GM18508 (cell line): ENCODE measurements at regions not wholly inside any gene's neighbourhood (a gene's known extent, or its start where the extent isn't known, plus 50 kb on each side); places are given as distances from the start of the nearest gene placed in this dataset.
"Not testable (repeated sequence)": the region's sequence is repeated elsewhere in the genome, so short reads cannot be mapped to it uniquely, and the experiment has no call there.

Experiments
- ATAC-seq: cut with Tn5 transposase; IDR thresholded peaks from one replicate; pipeline ENCODE4 v1.9.1; 2021; ENCODE audit warnings: moderate number of reproducible peaks; ENCODE audit not compliant: insufficient read depth, unreplicated experiment

DNA sequence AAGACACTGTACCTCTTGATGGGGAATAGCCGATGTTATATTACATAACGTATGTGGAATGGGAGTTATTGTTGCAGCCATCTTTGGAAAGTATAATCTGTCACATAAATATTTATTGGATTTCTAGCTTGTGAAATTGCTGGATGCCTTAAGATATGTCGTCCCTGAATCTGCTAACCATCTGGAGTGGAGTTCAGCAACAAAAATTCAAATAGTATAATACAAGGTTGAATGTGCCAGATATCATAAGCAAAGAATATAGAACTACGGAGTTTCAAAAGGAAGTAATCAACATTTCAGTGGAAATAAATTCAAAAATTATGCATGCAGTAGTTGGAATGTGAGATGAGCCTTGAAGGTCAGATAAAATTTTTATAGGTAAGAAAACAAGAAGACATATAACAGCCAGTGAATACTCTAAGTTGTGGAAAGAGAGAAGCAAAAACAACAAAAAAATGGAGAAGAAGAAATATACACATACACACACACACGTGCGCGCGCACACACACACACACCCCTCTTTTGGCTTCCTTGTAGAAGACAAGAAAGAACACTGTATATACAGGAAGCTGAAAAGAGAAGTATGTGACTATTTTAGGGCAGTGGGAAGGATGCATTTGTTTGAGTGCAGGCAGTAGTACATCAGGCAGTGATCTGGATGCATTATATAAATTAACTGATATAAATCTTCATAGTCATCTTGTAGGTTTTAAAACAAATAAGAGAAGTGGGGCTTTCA lies 516.7 kb downstream of the KCNT2 start:
- no peak for ATAC-seq

DNA sequence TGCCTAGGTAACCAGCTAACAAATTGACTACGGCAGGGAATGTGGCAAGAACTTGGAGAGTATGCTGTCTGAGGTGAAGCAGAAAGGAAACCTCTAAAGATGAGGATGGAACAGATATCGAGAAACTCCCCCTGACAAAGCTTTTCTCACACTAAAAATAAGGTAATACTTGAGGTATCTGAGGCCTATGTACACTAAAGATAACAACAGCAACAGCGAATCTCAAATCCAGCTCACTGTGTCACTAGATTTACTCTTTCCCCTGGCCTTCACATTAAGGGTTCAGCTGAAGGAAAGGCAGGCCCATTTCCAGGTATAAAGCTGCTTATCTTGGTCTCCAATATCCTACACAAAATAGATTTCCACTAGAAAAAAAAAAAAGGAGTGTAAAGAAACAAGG lies 518.0 kb downstream of the KCNT2 start:
- ATAC-seq: no peak

DNA sequence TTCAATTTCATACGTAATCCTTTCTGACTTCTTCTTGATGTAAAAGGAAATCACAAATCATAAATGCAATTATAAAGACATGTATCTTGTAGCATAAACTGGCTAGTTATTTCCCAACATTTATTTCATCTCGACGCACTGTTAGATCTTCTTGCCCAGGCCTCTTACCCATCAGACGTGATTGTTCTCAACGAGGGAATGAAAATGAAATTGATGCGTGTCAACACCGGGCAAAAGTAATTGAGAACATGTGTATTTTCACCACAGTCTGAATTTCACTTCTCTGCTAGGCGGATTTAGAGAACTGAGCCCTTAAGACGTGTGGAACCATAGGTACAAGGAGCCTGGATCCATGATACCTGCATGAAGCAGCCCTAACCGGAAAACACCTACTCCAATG lies 519.7 kb downstream of the KCNT2 start:
- ATAC-seq: no peak

DNA sequence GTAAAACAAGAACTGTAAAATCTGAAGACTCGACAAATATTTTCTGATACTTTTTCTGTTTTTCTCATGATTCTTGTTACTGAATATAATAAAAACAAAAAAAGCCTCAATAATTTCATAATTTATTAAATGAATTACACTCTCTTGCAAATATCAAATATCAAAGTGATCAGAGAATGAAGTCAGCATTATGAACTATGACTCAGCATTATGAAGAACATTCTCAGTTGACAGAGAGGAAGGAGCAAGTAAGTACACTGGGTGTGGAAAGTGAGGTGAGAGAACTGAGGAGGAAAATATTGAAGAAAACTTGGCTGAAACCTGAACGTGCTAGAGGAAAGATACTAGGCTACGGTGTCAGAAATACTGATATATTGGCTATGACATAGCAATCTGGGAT lies 529.5 kb downstream of the KCNT2 start:
- ATAC-seq: no peak

DNA sequence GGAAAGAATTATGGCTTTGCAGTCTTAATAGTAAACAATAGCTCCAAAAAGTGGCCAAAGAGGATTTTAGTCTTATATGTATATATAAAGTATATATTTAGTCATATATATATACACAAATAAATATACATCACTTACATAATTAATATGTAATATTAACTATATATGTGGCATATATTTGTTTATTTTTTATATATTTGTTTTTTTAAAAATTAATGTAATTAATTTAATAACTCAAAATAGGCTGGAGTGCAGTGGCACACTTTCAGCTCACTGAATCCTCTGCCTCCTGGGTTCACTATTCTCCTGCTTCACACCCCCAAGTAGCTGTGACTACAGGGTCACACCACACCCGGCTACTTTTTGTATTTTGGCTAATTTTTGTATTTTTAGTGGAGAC lies 532.6 kb downstream of the KCNT2 start:
- no peak for ATAC-seq

DNA sequence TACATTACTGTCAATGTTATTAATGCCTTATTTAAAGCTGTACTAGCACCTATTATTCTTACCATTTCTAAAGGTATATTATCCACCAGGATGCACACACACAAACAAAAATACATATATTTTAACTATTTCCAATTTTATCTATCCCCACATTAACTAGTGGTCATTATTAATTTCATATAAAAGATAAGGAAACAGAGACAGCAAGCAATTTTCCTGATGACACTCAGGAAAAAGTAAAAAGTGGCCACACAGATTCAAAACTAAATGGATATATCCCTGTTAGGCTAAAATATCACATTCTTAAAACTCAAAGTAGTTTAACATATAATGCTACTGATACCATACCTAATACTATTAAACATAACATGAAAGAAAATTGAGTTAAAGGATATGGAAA lies 534.1 kb downstream of the KCNT2 start:
- no peak for ATAC-seq

DNA sequence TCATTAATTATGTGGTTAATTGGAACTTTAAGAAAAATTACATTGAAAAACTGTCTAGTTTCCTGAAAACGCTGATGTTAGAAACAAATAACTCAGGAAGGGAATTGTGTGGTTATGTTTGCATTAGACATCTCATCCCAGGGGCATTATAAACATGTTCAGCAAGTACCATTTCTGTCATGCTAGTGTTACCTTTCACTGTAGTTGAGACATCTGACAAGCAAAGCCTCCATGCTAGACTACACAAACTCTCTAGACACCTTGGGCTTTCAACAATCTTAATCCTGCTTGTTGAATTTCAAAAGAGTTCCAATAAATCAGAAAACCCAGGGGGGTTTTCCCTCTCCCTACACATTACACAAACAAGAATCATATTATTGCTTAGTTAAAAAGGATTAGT lies 536.8 kb downstream of the KCNT2 start:
- ATAC-seq: no peak

DNA sequence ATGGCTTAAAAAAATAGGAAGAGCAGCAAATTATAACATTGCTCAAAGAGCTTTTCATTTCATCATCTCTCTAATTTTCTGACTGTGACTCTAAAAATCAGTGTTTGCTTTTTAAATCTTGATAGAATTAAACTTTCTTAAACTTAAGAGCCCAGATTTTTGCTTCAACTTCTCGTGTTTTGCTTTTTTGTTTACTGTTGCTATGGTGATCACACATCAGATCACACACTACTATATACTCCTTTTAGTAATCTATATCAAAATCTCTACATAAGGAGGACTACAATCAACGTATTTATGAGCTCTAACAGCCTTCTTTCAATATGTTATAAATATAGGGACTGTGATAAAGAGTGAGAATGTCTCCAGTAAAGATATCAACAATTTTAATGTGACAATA lies 537.3 kb downstream of the KCNT2 start:
- ATAC-seq: no peak

DNA sequence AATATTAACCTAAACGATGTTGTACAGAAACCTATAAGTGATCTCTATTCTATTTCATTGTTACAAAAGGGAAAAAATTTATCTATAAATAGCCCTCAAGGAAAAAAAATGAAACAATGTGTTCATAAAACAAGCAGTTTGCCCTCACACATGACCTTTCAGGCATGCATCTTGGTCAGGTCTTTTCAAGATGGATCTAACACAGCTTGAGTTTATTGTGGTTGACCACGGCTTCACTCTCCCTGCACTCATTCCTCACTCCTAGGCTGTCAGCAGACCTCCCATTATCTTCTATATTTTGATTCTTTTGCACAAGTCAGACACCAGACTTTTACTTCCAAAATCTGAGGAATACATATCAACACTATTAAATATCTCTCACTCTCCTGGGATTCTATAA lies 544.3 kb downstream of the KCNT2 start:
- no peak for ATAC-seq

DNA sequence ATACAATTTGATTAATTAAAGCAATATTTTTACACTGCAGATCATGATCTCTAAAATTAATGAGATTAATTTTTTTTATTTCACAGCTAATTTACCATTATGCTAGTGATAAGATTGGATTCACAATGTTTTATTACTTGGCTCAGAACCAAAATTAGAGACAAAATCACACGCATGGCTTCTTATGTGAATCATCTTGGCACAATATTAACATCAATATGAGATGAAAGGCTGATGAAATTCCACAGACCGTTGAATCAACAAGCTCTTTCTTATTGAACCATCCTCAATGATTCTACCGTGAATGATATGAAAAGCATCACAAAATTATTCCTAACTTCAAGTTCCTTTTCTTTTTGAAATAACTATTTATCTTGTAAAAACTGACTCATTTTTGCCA lies 544.9 kb downstream of the KCNT2 start:
- no peak for ATAC-seq

DNA sequence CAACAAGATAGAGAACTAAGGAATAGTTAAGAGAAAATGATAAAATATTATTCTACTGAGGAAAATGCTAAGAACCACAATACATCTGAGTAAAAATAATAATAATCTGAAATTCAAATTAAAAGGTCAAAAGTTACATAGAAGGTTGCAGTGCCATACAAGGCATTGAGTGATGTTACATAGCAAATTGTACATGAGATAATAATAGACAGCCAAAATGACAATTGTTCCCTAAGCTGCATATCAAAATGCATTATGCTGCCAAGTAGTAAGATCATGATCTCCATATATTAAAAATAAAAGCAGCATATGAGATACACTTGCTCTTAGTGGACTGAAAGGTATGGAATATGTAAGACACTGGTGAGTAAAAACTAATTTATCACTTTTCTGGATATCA lies 547.7 kb downstream of the KCNT2 start:
- ATAC-seq: no peak

DNA sequence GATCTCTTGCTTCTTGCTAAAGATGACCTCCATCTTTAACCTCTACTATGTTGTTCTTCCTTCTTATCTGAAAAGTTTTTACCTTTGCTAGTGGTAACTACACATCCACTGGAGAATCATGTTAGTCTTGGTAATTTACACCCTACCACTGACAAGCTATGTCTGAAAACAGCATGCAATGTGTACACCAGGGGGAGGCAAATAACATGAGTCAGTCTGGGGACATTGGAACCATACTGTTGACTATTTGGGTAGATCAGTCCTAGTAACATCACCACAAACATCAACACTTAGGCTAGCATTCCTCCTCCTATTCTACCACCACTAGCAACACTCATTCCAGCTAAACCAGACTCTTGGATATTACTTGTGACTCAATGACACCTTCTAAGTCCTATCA lies 549.0 kb downstream of the KCNT2 start:
- no peak for ATAC-seq

DNA sequence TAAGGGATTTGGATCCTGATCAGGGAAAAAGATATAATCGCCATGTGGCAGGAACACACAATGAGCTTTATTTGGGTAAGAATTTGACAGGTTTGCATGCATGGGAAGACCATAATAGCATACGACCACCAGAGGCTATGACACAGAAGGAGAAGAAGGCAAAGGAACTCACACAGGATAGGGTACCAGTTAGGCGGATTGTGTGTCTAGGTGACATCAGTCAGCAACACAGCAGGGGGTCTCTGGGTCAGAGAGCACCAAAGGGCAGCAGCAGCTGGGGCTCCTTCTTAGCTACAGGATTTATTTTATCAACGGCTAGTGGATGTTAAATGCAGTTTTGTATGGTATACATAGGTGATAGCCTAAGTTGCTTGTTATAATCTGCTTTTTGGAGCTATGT lies 551.3 kb downstream of the KCNT2 start:
- ATAC-seq: no peak

DNA sequence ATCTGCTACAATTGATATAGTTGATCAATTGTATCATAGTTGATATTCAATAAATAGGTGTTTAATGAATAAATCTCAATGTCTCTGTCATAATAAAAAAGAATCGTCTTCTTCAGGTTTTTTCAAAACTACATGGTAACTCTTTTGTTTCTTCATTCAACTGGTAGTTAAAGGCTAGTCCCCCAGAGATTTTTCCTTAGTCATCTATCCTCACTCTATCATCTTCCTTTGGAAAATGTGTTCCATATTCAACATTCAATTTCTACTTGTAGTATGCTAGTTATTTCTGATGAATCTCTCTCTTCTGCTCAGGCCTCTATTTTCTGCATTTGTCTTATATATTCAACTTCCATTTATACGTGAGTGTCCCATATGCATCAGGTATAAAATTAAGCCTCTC lies 558.8 kb downstream of the KCNT2 start:
- ATAC-seq: no peak

DNA sequence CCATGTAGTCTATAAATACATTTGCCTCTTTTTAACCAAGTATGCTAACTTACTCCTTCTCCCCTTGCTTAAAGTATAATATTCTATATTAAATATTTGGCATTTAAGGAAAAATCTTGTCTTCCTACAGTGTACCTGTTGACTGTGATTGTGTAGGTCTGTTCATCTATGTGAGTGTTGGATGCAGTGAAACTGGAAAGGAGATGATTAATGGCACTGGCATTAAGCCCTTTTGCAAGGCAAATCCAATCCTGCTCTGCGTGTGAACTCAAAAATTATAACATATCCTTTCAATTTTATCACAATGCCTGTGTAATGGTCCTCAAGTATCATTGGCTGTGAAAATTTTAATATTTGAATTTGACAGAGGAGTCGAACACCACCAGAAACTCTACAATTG lies 565.0 kb downstream of the KCNT2 start:
- no peak for ATAC-seq

DNA sequence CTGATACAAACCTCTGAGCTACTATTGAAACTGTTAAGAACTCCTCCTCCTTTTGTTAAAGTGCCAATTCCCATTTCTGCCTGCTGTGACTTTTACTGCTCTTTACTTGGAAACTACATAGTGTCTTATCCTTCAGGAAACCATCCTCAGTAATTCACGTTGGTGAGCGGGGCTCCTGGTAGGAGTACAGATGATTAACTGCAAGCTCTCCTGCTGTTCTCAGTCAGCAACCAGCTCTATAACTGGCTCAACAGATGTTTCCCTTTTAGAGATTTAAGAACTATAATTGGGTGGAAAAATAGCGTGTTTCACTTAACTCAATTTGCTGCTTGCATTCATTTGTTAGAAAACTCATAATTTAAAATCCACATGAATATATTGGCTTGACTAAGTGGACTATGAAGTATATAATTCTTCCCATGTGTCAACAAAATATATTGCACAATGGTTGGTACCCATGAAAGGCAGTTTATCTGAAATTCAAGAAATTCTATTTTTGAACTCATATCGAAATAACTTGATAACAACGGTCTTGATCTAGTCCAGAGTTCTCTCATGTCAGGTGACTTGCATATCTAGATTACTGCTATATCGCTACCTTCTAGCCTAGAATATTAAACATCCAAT lies 574.0 kb downstream of the KCNT2 start:
- no peak for ATAC-seq

DNA sequence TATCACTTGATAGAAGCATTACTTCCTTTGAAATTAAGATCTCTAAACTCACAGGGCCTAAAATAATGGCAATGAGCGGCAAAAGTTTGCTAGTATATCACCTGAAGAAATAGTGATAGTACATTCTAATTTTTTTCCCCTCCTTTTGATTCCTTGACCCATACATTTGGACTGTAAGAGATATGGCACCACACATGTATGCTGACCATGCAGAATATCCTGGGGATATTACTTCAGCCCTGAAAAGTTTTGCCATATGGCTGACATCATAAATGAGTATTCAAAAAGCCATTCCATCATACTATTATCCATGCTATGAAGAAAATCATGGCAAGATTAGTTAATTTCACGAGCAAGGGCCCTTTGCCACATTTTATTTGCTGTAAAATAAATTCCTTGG lies 576.9 kb downstream of the KCNT2 start:
- ATAC-seq: not testable (repeated sequence)

DNA sequence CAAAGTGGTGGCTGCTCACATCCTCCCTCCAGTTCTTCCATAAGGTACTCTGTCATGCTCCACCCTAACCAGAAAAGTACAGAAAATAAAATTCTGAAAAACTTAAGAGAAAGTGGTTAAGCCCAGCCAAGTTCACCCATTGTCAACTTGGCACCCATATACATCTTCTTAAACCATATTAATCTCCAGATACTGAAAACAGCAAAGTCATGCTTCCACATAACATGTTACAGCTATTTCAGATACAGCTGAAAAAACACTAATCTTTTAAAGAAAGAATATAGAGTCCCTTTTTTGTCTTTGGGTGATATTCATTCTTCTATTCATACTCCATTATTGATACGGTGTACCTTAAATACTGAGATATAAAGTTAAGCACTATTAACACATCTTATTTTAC lies 577.8 kb downstream of the KCNT2 start:
- ATAC-seq: no peak

DNA sequence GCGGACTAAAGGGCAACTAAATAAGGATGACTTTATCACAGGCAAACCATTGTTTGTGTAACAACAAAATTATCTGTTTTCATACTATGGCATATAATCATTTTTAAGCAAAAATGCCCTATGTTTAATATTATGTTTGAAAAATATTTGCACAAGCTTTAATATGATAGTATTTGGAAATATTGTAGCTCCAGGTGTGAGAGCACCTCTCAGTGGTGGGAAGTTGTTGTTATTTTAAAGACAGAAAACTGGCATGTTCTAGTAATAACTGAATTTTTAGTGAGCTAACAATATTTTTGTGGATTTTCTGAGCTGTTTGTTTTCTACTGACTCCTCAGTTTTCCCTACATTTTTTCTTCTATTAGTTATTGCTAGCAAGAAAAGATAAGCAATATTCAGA lies 578.8 kb downstream of the KCNT2 start:
- ATAC-seq: no peak

DNA sequence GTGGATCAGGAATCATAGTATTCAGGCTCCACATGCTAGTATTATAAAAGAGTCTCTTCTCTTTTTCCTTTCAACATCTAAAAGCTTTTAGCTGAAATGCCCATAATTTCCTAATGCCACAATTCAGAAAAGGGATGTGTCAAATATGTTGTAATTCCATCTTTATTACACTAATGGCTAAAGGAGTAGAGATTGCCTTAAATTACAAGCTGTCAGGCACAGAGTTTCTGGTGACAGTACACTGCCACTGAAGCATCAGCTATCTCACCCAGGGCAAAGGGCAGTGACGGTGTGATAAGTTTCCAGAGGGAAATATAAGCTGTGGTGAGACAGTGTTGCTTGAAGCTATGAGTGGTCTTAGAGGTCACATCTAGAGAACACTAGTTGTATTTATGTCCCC lies 581.1 kb downstream of the KCNT2 start:
- no peak for ATAC-seq

DNA sequence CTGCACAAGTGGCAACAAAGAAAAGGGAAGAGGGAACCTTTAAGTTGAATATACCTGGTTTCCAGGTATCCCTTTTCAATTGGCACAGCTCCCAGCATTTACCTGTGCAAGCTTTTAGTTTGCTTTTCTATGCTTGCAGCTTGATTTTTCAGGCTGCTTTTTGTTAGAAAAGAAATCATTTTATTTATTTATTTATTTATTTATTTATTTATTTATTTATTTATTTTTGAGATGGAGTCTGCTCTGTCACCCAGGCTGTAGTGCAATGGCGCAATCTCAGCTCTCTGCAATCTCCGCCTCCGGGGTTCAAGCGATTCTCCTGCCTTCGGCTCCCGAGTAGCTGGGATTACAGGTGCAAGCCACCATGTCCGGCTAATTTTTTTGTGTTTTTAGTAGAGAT lies 587.1 kb downstream of the KCNT2 start:
- ATAC-seq: not testable (repeated sequence)

DNA sequence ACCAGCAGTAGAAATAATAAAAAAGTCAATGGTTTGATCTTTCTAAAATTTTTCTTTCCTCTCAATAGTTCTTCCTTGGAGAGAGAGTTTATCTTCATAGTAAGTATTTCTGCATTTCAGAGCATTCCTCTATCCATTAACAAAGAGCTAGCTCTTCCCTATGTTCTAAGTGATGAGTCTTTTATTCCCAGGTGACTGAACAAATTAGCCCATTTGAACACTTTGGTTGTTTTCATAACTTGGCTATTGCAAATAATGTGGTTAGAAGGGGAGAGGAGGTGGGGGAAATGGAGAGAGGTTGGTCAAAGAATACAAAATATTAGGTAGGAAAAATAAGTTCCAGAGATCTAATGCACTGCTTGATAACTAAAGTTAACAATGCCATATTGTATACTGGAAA lies 598.9 kb downstream of the KCNT2 start:
- ATAC-seq: no peak
